ENCODE measurements at regions not wholly inside any gene's neighbourhood (a gene's known extent, or its start where the extent isn't known, plus 50 kb on each side); places are given as distances from the start of the nearest gene placed in this dataset.
"Not testable (repeated sequence)": the region's sequence is repeated elsewhere in the genome, so short reads cannot be mapped to it uniquely, and the experiment has no call there.

GRCh38 chr7:150044771-150045170 is 171.0 kb downstream of the ATP6V0E2 start:
- not testable (repeated sequence) for TF ChIP-seq CTCF (IDR thresholded peaks at IDR 0.05; ENCODE audit: low read depth, low read length); EZH2phosphoT487 (IDR thresholded peaks at IDR 0.05; ENCODE audit: low read depth)
